ENCODE measurements at regions not wholly inside any gene's neighbourhood (a gene's known extent, or its start where the extent isn't known, plus 50 kb on each side); places are given as distances from the start of the nearest gene placed in this dataset.

- Histone ChIP-seq H2AFZ (ENCODE audit: low read length) (no peak overlapping the region), H4K20me1 (ENCODE audit: low read length) (no peaks in the 10 kb centered on the region), H3K36me3 (ENCODE audit: low read depth, low read length) (no peaks in the 10 kb centered on the region), H3K79me2 (ENCODE audit: low read length) (no peaks in the 10 kb centered on the region), H3K27ac (ENCODE audit: low read length) (no peak overlapping the region), H3K9me2 (replicated peaks; ENCODE audit: low read length) (no peaks in the 10 kb centered on the region), H3K9me3 (ENCODE audit: low read length) (no peaks in the 10 kb centered on the region), H3K4me1 (ENCODE audit: insufficient read depth, low read length) (no peaks in the 10 kb centered on the region), H3K4me3 (ENCODE audit: low read length) (no peak overlapping the region), H3K27me3 (ENCODE audit: low read length) (no peaks in the 10 kb centered on the region), H3K4me2 (ENCODE audit: low read length) (no peak overlapping the region), H3F3A (ENCODE audit: low read length, unreplicated experiment) (no peaks in the 10 kb centered on the region), H3K9ac (ENCODE audit: low read length) (no peak overlapping the region)
- ATAC-seq (no peak), DNase-seq (no peak)
- no TSS peak for BruUV-seq (replicated peaks)
- ChIA-PET CTCF (no interaction called here), POLR2A (ENCODE audit: unreplicated experiment) (no interaction called here)
- intact Hi-C loops (cut with micrococcal nuclease) = no loop called here
- TF ChIP-seq, protein P1, sequence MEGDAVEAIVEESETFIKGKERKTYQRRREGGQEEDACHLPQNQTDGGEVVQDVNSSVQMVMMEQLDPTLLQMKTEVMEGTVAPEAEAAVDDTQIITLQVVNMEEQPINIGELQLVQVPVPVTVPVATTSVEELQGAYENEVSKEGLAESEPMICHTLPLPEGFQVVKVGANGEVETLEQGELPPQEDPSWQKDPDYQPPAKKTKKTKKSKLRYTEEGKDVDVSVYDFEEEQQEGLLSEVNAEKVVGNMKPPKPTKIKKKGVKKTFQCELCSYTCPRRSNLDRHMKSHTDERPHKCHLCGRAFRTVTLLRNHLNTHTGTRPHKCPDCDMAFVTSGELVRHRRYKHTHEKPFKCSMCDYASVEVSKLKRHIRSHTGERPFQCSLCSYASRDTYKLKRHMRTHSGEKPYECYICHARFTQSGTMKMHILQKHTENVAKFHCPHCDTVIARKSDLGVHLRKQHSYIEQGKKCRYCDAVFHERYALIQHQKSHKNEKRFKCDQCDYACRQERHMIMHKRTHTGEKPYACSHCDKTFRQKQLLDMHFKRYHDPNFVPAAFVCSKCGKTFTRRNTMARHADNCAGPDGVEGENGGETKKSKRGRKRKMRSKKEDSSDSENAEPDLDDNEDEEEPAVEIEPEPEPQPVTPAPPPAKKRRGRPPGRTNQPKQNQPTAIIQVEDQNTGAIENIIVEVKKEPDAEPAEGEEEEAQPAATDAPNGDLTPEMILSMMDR (conservative IDR thresholded peaks at IDR 0.05; ENCODE audit: low read depth, low read length) = no peak
- TF ChIP-seq EZH2phosphoT487 (IDR thresholded peaks at IDR 0.05; ENCODE audit: borderline replicate concordance, low read length) (no peak), EZH2 (IDR thresholded peaks at IDR 0.05; ENCODE audit: low read length, unreplicated experiment) (no peak)
These were observed 70.6 kb upstream of the AUTS2 start for GRCh38 chr7:69527706-69528105.

GRCh38 chr7:69531050-69531449 is 67.2 kb upstream of the AUTS2 start:
- DNase-seq (no peak), ATAC-seq (no peak)
- H4K20me1 ChIP-seq (ENCODE audit: low read length) = no peaks in the 10 kb centered on the region
- no peaks in the 10 kb centered on the region for H3K27me3 ChIP-seq (ENCODE audit: low read length)
- H3K9ac ChIP-seq (ENCODE audit: low read length) = no peak overlapping the region
- BruUV-seq (replicated peaks) = no TSS peak
- H3K4me1 ChIP-seq (ENCODE audit: insufficient read depth, low read length) = no peaks in the 10 kb centered on the region
- no peaks in the 10 kb centered on the region for H3K9me2 ChIP-seq (replicated peaks; ENCODE audit: low read length)
- no peak overlapping the region for H2AFZ ChIP-seq (ENCODE audit: low read length)
- H3K4me3 ChIP-seq (ENCODE audit: low read length) = no peak overlapping the region
- no peak overlapping the region for H3K4me2 ChIP-seq (ENCODE audit: low read length)
- intact Hi-C loops (cut with micrococcal nuclease) = no loop called here
- no peak overlapping the region for H3K27ac ChIP-seq (ENCODE audit: low read length)
- no peak for TF ChIP-seq EZH2phosphoT487 (IDR thresholded peaks at IDR 0.05; ENCODE audit: borderline replicate concordance, low read length)
- TF ChIP-seq, protein P1 (conservative IDR thresholded peaks at IDR 0.05; ENCODE audit: low read depth, low read length) = no peak
- TF ChIP-seq EZH2 (IDR thresholded peaks at IDR 0.05; ENCODE audit: low read length, unreplicated experiment) = no peak
- H3F3A ChIP-seq (ENCODE audit: low read length, unreplicated experiment) = no peaks in the 10 kb centered on the region
- no peaks in the 10 kb centered on the region for H3K36me3 ChIP-seq (ENCODE audit: low read depth, low read length)
- no peaks in the 10 kb centered on the region for H3K79me2 ChIP-seq (ENCODE audit: low read length)
- H3K9me3 ChIP-seq (ENCODE audit: low read length) = no peaks in the 10 kb centered on the region
- ChIA-PET POLR2A (ENCODE audit: unreplicated experiment) (no interaction called here), CTCF (no interaction called here)

- H3K79me2 ChIP-seq (ENCODE audit: low read length) = no peaks in the 10 kb centered on the region
- no peaks in the 10 kb centered on the region for H3K9me2 ChIP-seq (replicated peaks; ENCODE audit: low read length)
- no TSS peak for BruUV-seq (replicated peaks)
- H2AFZ ChIP-seq (ENCODE audit: low read length) = no peak overlapping the region
- 0 out of 2 replicates have a peak, but pooled peaks cover 4% of the 10 kb centered on the region for H3K9me3 ChIP-seq (ENCODE audit: low read length)
- no peaks in the 10 kb centered on the region for H4K20me1 ChIP-seq (ENCODE audit: low read length)
- H3K27me3 ChIP-seq (ENCODE audit: low read length) = no peaks in the 10 kb centered on the region
- ATAC-seq = no peak
- intact Hi-C loops (cut with micrococcal nuclease) = no loop called here
- TF ChIP-seq, protein P1 (conservative IDR thresholded peaks at IDR 0.05; ENCODE audit: low read depth, low read length) = no peak
- no peak for TF ChIP-seq EZH2 (IDR thresholded peaks at IDR 0.05; ENCODE audit: low read length, unreplicated experiment)
- TF ChIP-seq EZH2phosphoT487 (IDR thresholded peaks at IDR 0.05; ENCODE audit: borderline replicate concordance, low read length) = no peak
- POLR2A ChIA-PET (ENCODE audit: unreplicated experiment) = no interaction called here
- no peaks in the 10 kb centered on the region for H3F3A ChIP-seq (ENCODE audit: low read length, unreplicated experiment)
- H3K9ac ChIP-seq (ENCODE audit: low read length) = no peak overlapping the region
- no peaks in the 10 kb centered on the region for H3K4me1 ChIP-seq (ENCODE audit: insufficient read depth, low read length)
- DNase-seq = no peak
- no peak overlapping the region for H3K27ac ChIP-seq (ENCODE audit: low read length)
- H3K4me2 ChIP-seq (ENCODE audit: low read length) = no peak overlapping the region
- H3K36me3 ChIP-seq (ENCODE audit: low read depth, low read length) = no peaks in the 10 kb centered on the region
- no peak overlapping the region for H3K4me3 ChIP-seq (ENCODE audit: low read length)
- CTCF ChIA-PET = no interaction called here
These were observed 63.7 kb upstream of the AUTS2 start for GRCh38 chr7:69534461-69535041.
